Activated naive CD8-positive, alpha-beta T cell treated with anti-CD3 and anti-CD28 coated beads, Interleukin-2, amount 50 U/mL, for 24 hours (primary cell): ENCODE measurements at regions not wholly inside any gene's neighbourhood (a gene's known extent, or its start where the extent isn't known, plus 50 kb on each side); places are given as distances from the start of the nearest gene placed in this dataset.

ENCODE experiments used
- ATAC-seq: fragments of 150-1000 bp; cut with Tn5 transposase; one replicate; pipeline ENCODE4 v1.10.0; 2021
- DNase-seq: peaks from one replicate; pipeline ENCODE4 v3.0.0; 2021
- H3K27ac Mint-ChIP-seq: one replicate; pipeline ENCODE4 v1.8.0; 2021; ENCODE audit warnings: mild to moderate bottlenecking, mixed read lengths
- H3K27me3 Mint-ChIP-seq: one replicate; pipeline ENCODE4 v1.8.0; 2021; ENCODE audit warnings: mixed read lengths
- H3K36me3 Mint-ChIP-seq: one replicate; pipeline ENCODE4 v1.8.0; 2021; ENCODE audit warnings: low read depth, mixed read lengths
- H3K4me1 Mint-ChIP-seq: one replicate; pipeline ENCODE4 v1.8.0; 2021; ENCODE audit warnings: mixed read lengths
- H3K4me3 Mint-ChIP-seq: one replicate; pipeline ENCODE4 v1.8.0; 2021; ENCODE audit warnings: mild to moderate bottlenecking, moderate library complexity, mixed read lengths
- H3K9me3 Mint-ChIP-seq: one replicate; pipeline ENCODE4 v1.8.0; 2021; ENCODE audit warnings: mixed read lengths

GRCh38 chr20:52410731-52411234 is 219.2 kb upstream of the ZFP64 start:
- DNase-seq: peak; percentile 20
- ATAC-seq: peak; percentile 55
- Mint-ChIP-seq H3K27ac (peak overlapping the region; percentile 89), H3K36me3 (peaks cover 5% of the 10 kb centered on the region), H3K9me3 (peaks cover 16% of the 10 kb centered on the region), H3K27me3 (no peaks in the 10 kb centered on the region), H3K4me3 (peak overlapping the region; percentile 63), H3K4me1 (peaks cover 55% of the 10 kb centered on the region)

GRCh38 chr20:52410182-52410647 is 218.6 kb upstream of the ZFP64 start:
- Mint-ChIP-seq H3K4me1 (peaks cover 61% of the 10 kb centered on the region), H3K4me3 (peak overlapping the region; percentile 63), H3K27me3 (no peaks in the 10 kb centered on the region), H3K27ac (peak overlapping the region; percentile 89), H3K9me3 (peaks cover 16% of the 10 kb centered on the region), H3K36me3 (peaks cover 5% of the 10 kb centered on the region)
- peak; percentile 76 for ATAC-seq
- DNase-seq: peak; percentile 30

DNA sequence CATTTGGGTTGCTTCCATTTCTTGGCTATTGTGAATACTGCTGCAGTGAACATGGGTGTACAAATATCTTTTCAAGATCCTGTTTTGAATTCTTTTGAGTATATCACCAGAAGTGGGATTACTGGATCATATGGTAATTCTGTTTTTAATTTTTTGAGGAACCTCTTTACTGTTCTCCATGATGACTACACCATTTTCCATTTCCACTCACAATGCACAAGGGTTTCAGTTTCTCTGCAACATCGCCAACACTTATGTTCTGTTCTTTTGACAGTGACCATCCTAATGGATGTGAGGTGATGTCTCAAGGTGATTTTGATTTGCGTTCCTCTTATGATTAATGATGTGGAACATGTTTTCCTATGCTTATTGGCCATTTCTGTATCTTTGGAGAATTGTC is 214.4 kb upstream of the ZFP64 start:
- DNase-seq (no peak), ATAC-seq (no peak)
- Mint-ChIP-seq H3K4me3 (peak overlapping the region; percentile 9), H3K27ac (peak overlapping the region; percentile 70), H3K36me3 (no peaks in the 10 kb centered on the region), H3K4me1 (peaks cover 67% of the 10 kb centered on the region), H3K27me3 (no peaks in the 10 kb centered on the region), H3K9me3 (peaks cover 12% of the 10 kb centered on the region)

DNA sequence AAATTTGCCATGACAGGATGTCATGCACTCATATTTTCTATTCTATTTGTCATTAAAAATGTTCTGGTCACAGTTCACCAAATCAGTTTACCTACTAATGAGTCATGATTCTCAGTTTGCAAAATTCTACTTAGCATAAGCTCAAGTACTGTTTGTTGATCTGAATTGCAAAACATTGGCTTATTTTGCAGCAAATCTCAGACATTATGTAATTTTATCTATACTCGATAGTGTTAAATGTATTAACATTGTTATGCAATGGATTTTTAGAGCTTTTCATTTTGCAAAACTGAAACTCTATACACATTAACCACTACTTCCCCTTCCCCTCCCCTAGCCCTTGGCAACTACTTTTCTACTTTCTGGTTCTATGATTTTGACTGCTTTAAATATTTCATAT is 213.8 kb upstream of the ZFP64 start:
- no peaks in the 10 kb centered on the region for H3K36me3 Mint-ChIP-seq
- H3K4me1 Mint-ChIP-seq: peaks cover 62% of the 10 kb centered on the region
- H3K4me3 Mint-ChIP-seq: peak overlapping the region; percentile 9
- peaks cover 12% of the 10 kb centered on the region for H3K9me3 Mint-ChIP-seq
- no peaks in the 10 kb centered on the region for H3K27me3 Mint-ChIP-seq
- DNase-seq (no peak), ATAC-seq (peak; percentile 38)
- H3K27ac Mint-ChIP-seq: peak overlapping the region; percentile 70

DNA sequence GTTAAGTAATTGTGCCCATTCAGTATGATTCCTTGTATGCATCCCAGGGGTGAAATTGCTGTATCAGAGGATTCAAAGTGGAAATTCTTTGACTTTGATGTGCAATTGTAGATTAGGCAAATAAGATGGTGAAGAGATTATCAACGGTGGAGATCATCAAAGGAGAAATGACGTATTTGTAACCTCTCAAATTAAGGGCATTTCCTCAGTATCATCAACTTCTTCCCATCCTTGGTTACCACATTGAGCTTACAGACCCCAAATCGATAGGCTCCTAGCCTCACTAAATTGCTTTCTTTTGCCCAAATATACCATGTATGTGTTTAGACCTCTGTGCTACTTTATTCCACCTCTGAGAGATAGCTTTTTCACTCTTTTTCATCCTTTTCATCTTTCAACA is 213.1 kb upstream of the ZFP64 start:
- ATAC-seq (peak; percentile 20), DNase-seq (no peak)
- no peaks in the 10 kb centered on the region for H3K27me3 Mint-ChIP-seq
- H3K9me3 Mint-ChIP-seq: peaks cover 12% of the 10 kb centered on the region
- peak overlapping the region; percentile 70 for H3K27ac Mint-ChIP-seq
- no peaks in the 10 kb centered on the region for H3K36me3 Mint-ChIP-seq
- no peak overlapping the region for H3K4me3 Mint-ChIP-seq
- H3K4me1 Mint-ChIP-seq: peaks cover 59% of the 10 kb centered on the region

- DNase-seq (no peak), ATAC-seq (no peak)
- Mint-ChIP-seq H3K4me3 (no peak overlapping the region), H3K27ac (peak overlapping the region; percentile 22), H3K4me1 (peaks cover 57% of the 10 kb centered on the region), H3K36me3 (no peaks in the 10 kb centered on the region), H3K9me3 (peaks cover 12% of the 10 kb centered on the region), H3K27me3 (no peaks in the 10 kb centered on the region)
Observed at GRCh38 chr20:52402950-52403349, 211.4 kb upstream of the ZFP64 start.

GRCh38 chr20:52402514-52402913 is 210.9 kb upstream of the ZFP64 start:
- Mint-ChIP-seq H3K36me3 (no peaks in the 10 kb centered on the region), H3K27ac (no peak overlapping the region), H3K9me3 (peaks cover 12% of the 10 kb centered on the region), H3K4me1 (peaks cover 57% of the 10 kb centered on the region), H3K27me3 (no peaks in the 10 kb centered on the region), H3K4me3 (no peak overlapping the region)
- ATAC-seq: no peak
- no peak for DNase-seq

DNA sequence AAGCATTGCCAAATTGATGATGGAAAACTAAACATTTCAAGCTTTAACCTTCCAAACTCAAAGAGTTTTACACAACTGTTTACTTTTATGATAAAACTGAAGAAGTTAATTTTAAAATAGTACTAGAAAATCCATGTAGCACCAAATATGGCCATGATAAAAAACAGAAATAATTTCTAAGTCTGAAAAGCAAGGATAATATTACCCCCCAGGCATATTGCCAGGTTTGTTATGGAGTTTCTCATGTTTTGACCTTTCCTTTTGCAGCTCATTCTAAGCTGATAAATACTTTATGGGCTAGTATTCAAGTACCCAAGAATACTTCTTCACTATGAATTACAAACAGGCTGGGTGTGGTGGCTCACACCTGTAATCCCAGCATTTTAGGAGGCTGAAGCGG is 209.9 kb upstream of the ZFP64 start:
- Mint-ChIP-seq H3K4me3 (no peak overlapping the region), H3K9me3 (peaks cover 5% of the 10 kb centered on the region), H3K27me3 (no peaks in the 10 kb centered on the region), H3K27ac (no peak overlapping the region), H3K36me3 (no peaks in the 10 kb centered on the region), H3K4me1 (peaks cover 48% of the 10 kb centered on the region)
- DNase-seq: no peak
- no peak for ATAC-seq

DNA sequence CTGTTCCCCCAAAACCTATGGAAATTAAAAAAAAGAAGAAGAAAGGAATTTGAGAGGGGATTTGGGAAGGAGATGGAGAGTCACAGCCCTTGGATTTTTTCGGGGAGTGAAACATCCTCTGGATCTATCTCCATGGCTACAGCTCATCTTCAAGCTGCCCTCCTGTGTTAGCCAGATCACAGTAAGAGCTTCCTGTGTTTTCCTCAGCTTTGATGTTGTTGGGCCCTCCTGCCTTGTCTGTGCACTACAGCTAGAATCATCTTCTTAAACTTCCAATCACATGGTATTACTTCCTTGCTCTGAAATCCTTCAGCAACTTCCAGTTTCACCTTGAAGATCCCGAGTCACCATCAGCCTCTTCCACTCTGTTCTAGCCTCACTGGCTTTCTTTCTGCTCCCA is 207.8 kb upstream of the ZFP64 start:
- no peak overlapping the region for H3K27ac Mint-ChIP-seq
- H3K9me3 Mint-ChIP-seq: peaks cover 9% of the 10 kb centered on the region
- no peaks in the 10 kb centered on the region for H3K27me3 Mint-ChIP-seq
- no peaks in the 10 kb centered on the region for H3K36me3 Mint-ChIP-seq
- DNase-seq: no peak
- no peak for ATAC-seq
- no peak overlapping the region for H3K4me3 Mint-ChIP-seq
- H3K4me1 Mint-ChIP-seq: peaks cover 27% of the 10 kb centered on the region

- Mint-ChIP-seq H3K36me3 (no peaks in the 10 kb centered on the region), H3K9me3 (peaks cover 12% of the 10 kb centered on the region), H3K4me3 (no peak overlapping the region), H3K27ac (no peak overlapping the region), H3K27me3 (no peaks in the 10 kb centered on the region), H3K4me1 (no peaks in the 10 kb centered on the region)
- no peak for ATAC-seq
- DNase-seq: no peak
Observed at GRCh38 chr20:52389606-52390005, 198.0 kb upstream of the ZFP64 start.

DNA sequence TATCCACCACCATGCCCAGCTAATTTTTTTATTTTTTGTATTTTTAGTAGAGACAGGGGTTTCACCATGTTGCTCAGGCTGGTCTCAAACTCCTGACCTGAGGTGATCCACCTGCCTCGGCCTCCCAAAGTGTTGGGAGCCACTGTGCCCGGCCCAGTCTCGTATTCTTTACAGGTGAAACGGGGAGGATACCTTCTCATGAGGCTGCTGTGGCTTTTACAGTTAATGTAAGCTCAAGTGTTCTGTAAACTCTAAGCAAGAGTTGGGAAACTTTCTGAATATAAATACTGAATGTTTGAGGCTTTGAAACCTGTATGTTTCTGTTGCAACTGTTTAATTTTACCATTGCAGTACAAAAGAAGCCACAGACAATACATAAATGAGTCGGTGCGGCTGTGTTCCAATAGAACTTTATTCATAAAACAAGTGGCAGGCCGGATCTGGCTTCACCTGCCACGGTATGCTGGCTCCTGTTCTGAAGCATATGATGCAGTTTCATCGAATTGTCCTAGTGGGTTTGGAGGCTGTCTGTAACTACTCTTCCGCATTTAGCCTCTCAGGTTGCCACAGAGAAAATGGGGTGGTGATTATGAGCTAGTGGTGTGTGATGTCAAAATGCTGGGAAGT is 192.5 kb upstream of the ZFP64 start:
- DNase-seq (no peak), ATAC-seq (no peak)
- H3K36me3 Mint-ChIP-seq: peaks cover 4% of the 10 kb centered on the region
- H3K4me1 Mint-ChIP-seq: peaks cover 8% of the 10 kb centered on the region
- no peak overlapping the region for H3K4me3 Mint-ChIP-seq
- no peaks in the 10 kb centered on the region for H3K27me3 Mint-ChIP-seq
- H3K27ac Mint-ChIP-seq: no peak overlapping the region
- peaks cover 4% of the 10 kb centered on the region for H3K9me3 Mint-ChIP-seq

- Mint-ChIP-seq H3K27ac (no peak overlapping the region), H3K36me3 (peaks cover 4% of the 10 kb centered on the region), H3K27me3 (no peaks in the 10 kb centered on the region), H3K9me3 (peaks cover 4% of the 10 kb centered on the region), H3K4me3 (no peak overlapping the region), H3K4me1 (peaks cover 8% of the 10 kb centered on the region)
- ATAC-seq (no peak), DNase-seq (no peak)
Observed at GRCh38 chr20:52382933-52383332, 191.4 kb upstream of the ZFP64 start.

DNA sequence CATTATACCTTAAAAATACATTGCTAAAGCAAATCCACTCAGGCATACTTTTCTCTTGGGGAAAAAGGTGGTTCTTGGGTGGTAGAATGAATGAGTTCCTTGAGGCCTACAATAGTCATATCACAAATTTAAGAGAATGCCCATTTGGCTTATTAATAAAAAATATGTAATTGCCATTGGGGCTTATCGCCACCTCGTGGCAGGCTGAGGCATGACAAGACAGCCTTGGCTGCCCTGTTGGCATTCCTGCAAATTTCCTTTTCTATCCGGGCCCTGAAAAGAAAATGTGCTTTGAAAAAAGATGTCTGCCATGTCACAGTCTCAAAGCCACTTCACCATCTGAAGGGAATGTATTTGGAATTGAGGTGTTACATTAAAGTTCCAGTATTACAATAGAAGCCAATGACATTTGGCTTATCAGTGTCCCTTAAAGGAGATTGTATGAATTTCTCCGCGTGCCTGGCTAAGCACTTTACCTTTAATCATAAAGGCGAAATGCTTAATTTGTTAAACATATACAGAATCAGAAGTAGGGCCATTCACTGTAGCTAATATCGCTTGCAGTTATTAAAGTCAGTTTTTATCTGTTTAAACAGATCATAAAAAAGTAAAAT is 188.3 kb upstream of the ZFP64 start:
- ATAC-seq: no peak
- peaks cover 8% of the 10 kb centered on the region for H3K4me1 Mint-ChIP-seq
- peak; percentile 37 for DNase-seq
- H3K36me3 Mint-ChIP-seq: peaks cover 4% of the 10 kb centered on the region
- no peaks in the 10 kb centered on the region for H3K27me3 Mint-ChIP-seq
- H3K27ac Mint-ChIP-seq: no peak overlapping the region
- peaks cover 4% of the 10 kb centered on the region for H3K9me3 Mint-ChIP-seq
- no peak overlapping the region for H3K4me3 Mint-ChIP-seq

- Mint-ChIP-seq H3K4me1 (no peaks in the 10 kb centered on the region), H3K36me3 (no peaks in the 10 kb centered on the region), H3K27ac (no peak overlapping the region), H3K4me3 (no peak overlapping the region), H3K9me3 (no peaks in the 10 kb centered on the region), H3K27me3 (no peaks in the 10 kb centered on the region)
- DNase-seq (no peak), ATAC-seq (no peak)
Observed at GRCh38 chr20:52372169-52372568, 180.6 kb upstream of the ZFP64 start.

- H3K9me3 Mint-ChIP-seq: no peaks in the 10 kb centered on the region
- no peak for DNase-seq
- ATAC-seq: no peak
Observed at GRCh38 chr20:52365688-52366087, 174.1 kb upstream of the ZFP64 start.

More at GRCh38 chr20:52365688-52366087, 174.1 kb upstream of the ZFP64 start:
- H3K4me3 Mint-ChIP-seq: no peak overlapping the region
- H3K27me3 Mint-ChIP-seq: no peaks in the 10 kb centered on the region
- no peak overlapping the region for H3K27ac Mint-ChIP-seq
- H3K36me3 Mint-ChIP-seq: no peaks in the 10 kb centered on the region
- H3K4me1 Mint-ChIP-seq: peaks cover 7% of the 10 kb centered on the region
